B cell (primary cell): ENCODE measurements at regions not wholly inside any gene's neighbourhood (a gene's known extent, or its start where the extent isn't known, plus 50 kb on each side); places are given as distances from the start of the nearest gene placed in this dataset.

Source experiments
- ATAC-seq: fragments of 200-7000 bp; cut with Tn5 transposase; one replicate; pipeline ENCODE4 v1.10.0; 2021; ENCODE audit warnings: low read depth, mild to moderate bottlenecking, moderate number of reproducible peaks, moderate library complexity
- CTCF ChIA-PET: fragments of 350-600 bp; sonication (Branson Sonifier 250); formaldehyde crosslinking; loops from one replicate; lab custom pipeline; 2021; ENCODE audit warnings: antibody characterized with exemption, inconsistent platforms; lab: Charles Lee
- POLR2A ChIA-PET: fragments of 350-600 bp; sonication (Branson Sonifier 250); formaldehyde crosslinking; loops from one replicate; lab custom pipeline; 2021; ENCODE audit warnings: antibody characterized with exemption; lab: Charles Lee
- DNase-seq: peaks from one replicate; pipeline ENCODE4 v3.0.0; 2013
- H2AFZ ChIP-seq: 2 replicates; pipeline ENCODE4 v1.6.1; 2012; ENCODE audit warnings: mild to moderate bottlenecking, low read depth, low read length; ENCODE audit not compliant: insufficient read depth, poor library complexity, severe bottlenecking
- H3K27ac ChIP-seq, 2 donors: 1 replicate in 1 of 2; 2 replicates in 1 of 2; pipeline ENCODE4 v1.5.1; 2012 to 2013; ENCODE audit warnings: low read length in 2 of 2, mild to moderate bottlenecking in 2 of 2, moderate library complexity in 1 of 2
- H3K27me3 ChIP-seq, 4 experiments: fragments of 200-600 bp in 1 of 4; sonication (generic) in 1 of 4; replicated peaks in 1 of 4; 1 replicate in 2 of 4; 2 replicates in 2 of 4; pipeline versions ENCODE4 v1.6.1 to v1.7.0; 2013 to 2016; ENCODE audit warnings: low read length in 3 of 4, mild to moderate bottlenecking in 2 of 4, mixed read lengths in 1 of 4, moderate library complexity in 1 of 4; ENCODE audit not compliant: insufficient read depth in 4 of 4, control insufficient read depth in 3 of 4; ENCODE audit errors: control extremely low read depth in 1 of 4
- H3K36me3 ChIP-seq, 2 experiments: replicated peaks in 1 of 2; 1 replicate in 1 of 2; 2 replicates in 1 of 2; pipeline versions ENCODE4 v1.6.1 to v1.7.1; 2013; ENCODE audit warnings: low read length in 1 of 2; ENCODE audit not compliant: insufficient read depth in 2 of 2, control insufficient read depth in 1 of 2; ENCODE audit errors: control extremely low read depth in 1 of 2, extremely low read depth in 1 of 2
- H3K4me1 ChIP-seq, 2 donors: fragments of 200-600 bp in 1 of 2; sonication (generic) in 1 of 2; 1 replicate in 1 of 2; 2 replicates in 1 of 2; pipeline versions ENCODE4 v1.5.1 to v1.6.1; 2013 to 2017; ENCODE audit warnings: low read length in 2 of 2; ENCODE audit not compliant: control insufficient read depth in 2 of 2, insufficient read depth in 2 of 2
- H3K4me2 ChIP-seq: replicated peaks from 2 replicates; pipeline ENCODE3; 2012; ENCODE audit warnings: mild to moderate bottlenecking, low read depth, low read length; ENCODE audit not compliant: poor library complexity, severe bottlenecking
- H3K4me3 ChIP-seq, 5 experiments: fragments of 200-600 bp in 1 of 5; sonication (generic) in 1 of 5; 1 replicate in 3 of 5; 2 replicates in 2 of 5; pipeline versions ENCODE4 v1.5.1 to v1.7.0; 2011 to 2016; ENCODE audit warnings: low read length in 4 of 5, mild to moderate bottlenecking in 4 of 5, low read depth in 2 of 5, control low read depth in 1 of 5, moderate library complexity in 1 of 5; ENCODE audit not compliant: insufficient read depth in 1 of 5; ENCODE audit errors: control extremely low read depth in 1 of 5, extremely low read depth in 1 of 5
- H3K79me2 ChIP-seq: fragments of 200-600 bp; sonication (generic); one replicate; pipeline ENCODE4 v1.6.0; 2016; ENCODE audit warnings: low read length; ENCODE audit not compliant: control insufficient read depth, insufficient read depth
- H3K9ac ChIP-seq: fragments of 200-600 bp; sonication (generic); 2 replicates; pipeline ENCODE4 v1.6.1; 2017; ENCODE audit warnings: mild to moderate bottlenecking, low read length, moderate library complexity
- H3K9me3 ChIP-seq, 3 donors: one replicate each; pipeline versions ENCODE4 v1.6.1 to v1.7.1; 2013; ENCODE audit warnings: low read length in 2 of 3; ENCODE audit not compliant: control insufficient read depth in 2 of 3, insufficient read depth in 1 of 3; ENCODE audit errors: control extremely low read depth in 1 of 3
- H4K20me1 ChIP-seq: 2 replicates; pipeline ENCODE4 v1.6.0; 2012; ENCODE audit warnings: mild to moderate bottlenecking, low read length; ENCODE audit not compliant: insufficient read depth, control insufficient read depth, poor library complexity, severe bottlenecking
- H3K27ac Mint-ChIP-seq: one replicate; pipeline ENCODE4 v1.8.0; 2021; ENCODE audit warnings: mixed read lengths
- H3K27me3 Mint-ChIP-seq: one replicate; pipeline ENCODE4 v1.8.0; 2021; ENCODE audit warnings: mixed read lengths
- H3K4me1 Mint-ChIP-seq: one replicate; pipeline ENCODE4 v1.8.0; 2021; ENCODE audit warnings: mixed read lengths
- H3K4me3 Mint-ChIP-seq: one replicate; pipeline ENCODE4 v1.8.0; 2021; ENCODE audit warnings: mixed read lengths
- H3K9me3 Mint-ChIP-seq: one replicate; pipeline ENCODE4 v1.8.0; 2022; ENCODE audit warnings: mixed read lengths; ENCODE audit not compliant: insufficient read depth
- EZH2 ChIP-seq: IDR thresholded peaks from 2 replicates; pipeline ENCODE4 v1.6.1; 2012; ENCODE audit warnings: borderline replicate concordance, low read depth, mild to moderate bottlenecking, moderate library complexity, low read length; ENCODE audit not compliant: insufficient read depth, poor library complexity, severe bottlenecking
- WGBS: methylation state at CpG from one replicate; pipeline ENCODE4 v1.1.5; 2013; ENCODE audit warnings: missing lambda C conversion rate; ENCODE audit not compliant: insufficient coverage; 5-methylcytosine and 5-hydroxymethylcytosine counted together
- intact Hi-C: fragments of 100-400 bp; cut with micrococcal nuclease; formaldehyde crosslinking; loops from one replicate; pipeline ENCODE4 v1.10.0; 2022
- TF ChIP-seq, protein P1 (sequence below): fragments of 200-600 bp; IDR thresholded peaks from one replicate; pipeline ENCODE4 v1.8.0; 2022; ENCODE audit warnings: antibody characterized with exemption, mild to moderate bottlenecking

DNA sequence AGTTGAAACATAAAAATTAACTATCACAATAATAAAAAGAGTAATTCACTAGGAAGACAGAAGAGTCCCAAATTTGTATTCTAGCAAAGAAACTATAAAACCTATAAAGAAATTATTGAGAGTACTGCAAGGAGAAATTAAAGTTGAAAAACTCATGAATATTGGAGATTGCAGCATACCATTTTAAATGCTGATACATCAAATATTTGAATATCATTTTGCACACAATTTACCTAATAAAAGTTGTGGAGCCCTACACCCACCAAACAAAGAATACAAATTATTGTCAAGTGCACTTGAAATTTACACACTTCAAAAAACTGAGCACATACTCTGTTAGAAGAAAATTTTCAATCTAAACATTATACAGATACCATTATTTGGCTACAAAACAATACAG lies 531.6 kb upstream of the SMIM21 start:
- no peak overlapping the region for H3K27ac ChIP-seq
- H3K4me3 ChIP-seq: no peak overlapping the region
- Mint-ChIP-seq H3K4me1 (no peaks in the 10 kb centered on the region), H3K9me3 (no peaks in the 10 kb centered on the region), H3K4me3 (no peak overlapping the region), H3K27me3 (no peaks in the 10 kb centered on the region), H3K27ac (no peak overlapping the region)
- ChIA-PET CTCF (no interaction called here), POLR2A (no interaction called here)
- H3K27me3 ChIP-seq: no peaks in the 10 kb centered on the region
- H3K9ac ChIP-seq: no peak overlapping the region
- no peaks in the 10 kb centered on the region for H3K36me3 ChIP-seq
- no peaks in the 10 kb centered on the region for H3K79me2 ChIP-seq
- intact Hi-C loops: no loop called here
- H3K4me2 ChIP-seq: no peak overlapping the region
- TF ChIP-seq, protein P1, sequence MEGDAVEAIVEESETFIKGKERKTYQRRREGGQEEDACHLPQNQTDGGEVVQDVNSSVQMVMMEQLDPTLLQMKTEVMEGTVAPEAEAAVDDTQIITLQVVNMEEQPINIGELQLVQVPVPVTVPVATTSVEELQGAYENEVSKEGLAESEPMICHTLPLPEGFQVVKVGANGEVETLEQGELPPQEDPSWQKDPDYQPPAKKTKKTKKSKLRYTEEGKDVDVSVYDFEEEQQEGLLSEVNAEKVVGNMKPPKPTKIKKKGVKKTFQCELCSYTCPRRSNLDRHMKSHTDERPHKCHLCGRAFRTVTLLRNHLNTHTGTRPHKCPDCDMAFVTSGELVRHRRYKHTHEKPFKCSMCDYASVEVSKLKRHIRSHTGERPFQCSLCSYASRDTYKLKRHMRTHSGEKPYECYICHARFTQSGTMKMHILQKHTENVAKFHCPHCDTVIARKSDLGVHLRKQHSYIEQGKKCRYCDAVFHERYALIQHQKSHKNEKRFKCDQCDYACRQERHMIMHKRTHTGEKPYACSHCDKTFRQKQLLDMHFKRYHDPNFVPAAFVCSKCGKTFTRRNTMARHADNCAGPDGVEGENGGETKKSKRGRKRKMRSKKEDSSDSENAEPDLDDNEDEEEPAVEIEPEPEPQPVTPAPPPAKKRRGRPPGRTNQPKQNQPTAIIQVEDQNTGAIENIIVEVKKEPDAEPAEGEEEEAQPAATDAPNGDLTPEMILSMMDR: no peak
- TF ChIP-seq EZH2: no peak
- H3K4me1 ChIP-seq: no peaks in the 10 kb centered on the region
- no peaks in the 10 kb centered on the region for H3K9me3 ChIP-seq
- DNase-seq: no peak
- H2AFZ ChIP-seq: no peak overlapping the region
- no peak for ATAC-seq
- no peaks in the 10 kb centered on the region for H4K20me1 ChIP-seq

DNA sequence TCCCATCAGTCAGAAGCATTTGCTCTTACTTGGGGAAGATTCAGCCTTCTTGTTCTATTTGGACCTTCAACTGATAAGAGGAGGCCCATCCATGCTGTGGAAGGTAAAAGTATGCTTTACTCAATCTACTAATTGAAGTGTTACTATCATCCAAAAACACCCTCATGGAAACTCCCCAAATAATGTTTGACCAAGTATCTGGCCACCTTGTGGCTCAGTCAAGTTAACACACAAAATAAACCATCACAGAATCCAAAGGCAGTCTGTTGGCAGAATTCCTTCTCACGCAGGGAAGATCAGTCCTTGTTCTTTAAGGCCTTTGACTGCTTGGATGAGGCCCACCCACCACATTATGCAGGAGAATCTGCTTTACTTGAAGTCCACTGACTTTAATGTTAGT lies 531.2 kb upstream of the SMIM21 start:
- H3K4me1 ChIP-seq: no peaks in the 10 kb centered on the region
- H2AFZ ChIP-seq: no peak overlapping the region
- DNase-seq (no peak), ATAC-seq (no peak)
- no peak overlapping the region for H3K9ac ChIP-seq
- TF ChIP-seq, protein P1: no peak
- no peak for TF ChIP-seq EZH2
- ChIA-PET POLR2A (no interaction called here), CTCF (no interaction called here)
- Mint-ChIP-seq H3K4me1 (no peaks in the 10 kb centered on the region), H3K4me3 (no peak overlapping the region), H3K27ac (no peak overlapping the region), H3K9me3 (no peaks in the 10 kb centered on the region), H3K27me3 (no peaks in the 10 kb centered on the region)
- no peak overlapping the region for H3K4me3 ChIP-seq
- H3K27me3 ChIP-seq: no peaks in the 10 kb centered on the region
- H3K9me3 ChIP-seq: no peaks in the 10 kb centered on the region
- H3K79me2 ChIP-seq: no peaks in the 10 kb centered on the region
- 100% methylated on average over 1 of the region's 1 CpG for WGBS
- intact Hi-C loops: no loop called here
- no peaks in the 10 kb centered on the region for H3K36me3 ChIP-seq
- no peak overlapping the region for H3K4me2 ChIP-seq
- no peaks in the 10 kb centered on the region for H4K20me1 ChIP-seq
- no peak overlapping the region for H3K27ac ChIP-seq
